ENCODE measurements at regions not wholly inside any gene's neighbourhood (a gene's known extent, or its start where the extent isn't known, plus 50 kb on each side); places are given as distances from the start of the nearest gene placed in this dataset.
"Not testable (repeated sequence)": the region's sequence is repeated elsewhere in the genome, so short reads cannot be mapped to it uniquely, and the experiment has no call there.

GRCh38 chr1:83455753-83456152 is 543.2 kb downstream of the TTLL7 start:
- ATAC-seq = not testable (repeated sequence)

GRCh38 chr1:83445873-83446272 is 553.1 kb downstream of the TTLL7 start:
- ATAC-seq = not testable (repeated sequence)

- not testable (repeated sequence) for ATAC-seq
Measured at GRCh38 chr1:83442412-83442811, 556.5 kb downstream of the TTLL7 start.

- not testable (repeated sequence) for ATAC-seq
Measured at GRCh38 chr1:83440586-83440985, 558.3 kb downstream of the TTLL7 start.

GRCh38 chr1:83440021-83440420 is 558.9 kb downstream of the TTLL7 start:
- not testable (repeated sequence) for ATAC-seq

GRCh38 chr1:83438316-83438715 is 560.6 kb downstream of the TTLL7 start:
- ATAC-seq = not testable (repeated sequence)

- ATAC-seq = not testable (repeated sequence)
Measured at GRCh38 chr1:83435336-83435735, 563.6 kb downstream of the TTLL7 start.

- not testable (repeated sequence) for ATAC-seq
Measured at GRCh38 chr1:83427566-83427965, 571.4 kb downstream of the TTLL7 start.

- ATAC-seq = not testable (repeated sequence)
Measured at GRCh38 chr1:83423382-83423781, 575.5 kb downstream of the TTLL7 start.

GRCh38 chr1:83418558-83418957 is 580.4 kb downstream of the TTLL7 start:
- ATAC-seq = peak; percentile 33 to 41

- not testable (repeated sequence) for ATAC-seq
Measured at GRCh38 chr1:83413839-83414107, 585.2 kb downstream of the TTLL7 start.

- not testable (repeated sequence) for ATAC-seq
Measured at GRCh38 chr1:83410746-83411413, 588.1 kb downstream of the TTLL7 start.

- not testable (repeated sequence) for ATAC-seq
Measured at GRCh38 chr1:83406693-83407371, 592.1 kb downstream of the TTLL7 start.

GRCh38 chr1:83405789-83406188 is 593.1 kb downstream of the TTLL7 start:
- not testable (repeated sequence) for ATAC-seq

GRCh38 chr1:83403500-83403899 is 595.4 kb downstream of the TTLL7 start:
- ATAC-seq = not testable (repeated sequence)

- not testable (repeated sequence) for ATAC-seq
Measured at GRCh38 chr1:83401146-83401545, 597.8 kb downstream of the TTLL7 start.

- ATAC-seq = not testable (repeated sequence)
Measured at GRCh38 chr1:83400173-83400572, 598.8 kb downstream of the TTLL7 start.

- ATAC-seq = peak in 1 of 2 donors; percentile 49
Measured at GRCh38 chr1:83398125-83398524, 600.8 kb downstream of the TTLL7 start.

- ATAC-seq = not testable (repeated sequence)
Measured at GRCh38 chr1:83395130-83395529, 603.8 kb downstream of the TTLL7 start.

GRCh38 chr1:83386946-83387345 is 612.0 kb downstream of the TTLL7 start:
- ATAC-seq = not testable (repeated sequence)

- ATAC-seq = not testable (repeated sequence)
Measured at GRCh38 chr1:83383107-83383506, 615.8 kb downstream of the TTLL7 start.

- ATAC-seq = not testable (repeated sequence)
Measured at GRCh38 chr1:83373018-83373417, 625.9 kb downstream of the TTLL7 start.

- not testable (repeated sequence) for ATAC-seq
Measured at GRCh38 chr1:83369853-83370252, 629.1 kb downstream of the TTLL7 start.

GRCh38 chr1:83365320-83365719 is 633.6 kb downstream of the TTLL7 start:
- ATAC-seq = not testable (repeated sequence)

Measured in activated CD4-positive, CD25-positive, alpha-beta regulatory T cell treated with anti-CD3 and anti-CD28 coated beads, Interleukin-2, amount 50 U/mL, for 24 hours (primary cell).